Caco-2 (cell line): ENCODE measurements at regions not wholly inside any gene's neighbourhood (a gene's known extent, or its start where the extent isn't known, plus 50 kb on each side); places are given as distances from the start of the nearest gene placed in this dataset.

Source experiments
- BruUV-seq: library from RNA; stranded (reverse); fragments of 400-500 nt; replicated peaks from 2 replicates; lab custom pipeline; 2021; lab: Mats Ljungman, UMichigan
- CTCF ChIA-PET: fragments of 300-600 bp; sonication (Branson Sonifier 250); formaldehyde crosslinking; loops from one replicate; lab custom pipeline; 2022; ENCODE audit warnings: antibody characterized with exemption; lab: Charles Lee
- POLR2A ChIA-PET: fragments of 300-600 bp; sonication (Branson Sonifier 250); formaldehyde crosslinking; loops from one replicate; lab custom pipeline; 2022; ENCODE audit warnings: antibody characterized with exemption; lab: Charles Lee
- DNase-seq, 2 experiments: peaks; one replicate each; pipeline versions ENCODE4 v3.0.0 to v3.0.0-alpha.2; 2020 to 2022
- H3K27me3 ChIP-seq: replicated peaks from 2 replicates; pipeline ENCODE4 v1.6.0; 2011; ENCODE audit warnings: low read length; ENCODE audit not compliant: control insufficient read depth, insufficient read depth
- H3K36me3 ChIP-seq: 2 replicates; pipeline ENCODE4 v1.5.1; 2011; ENCODE audit warnings: low read length; ENCODE audit not compliant: control insufficient read depth, insufficient read depth
- H3K4me1 ChIP-seq: fragments of 250-450 bp; sonication (Bioruptor Pico); 2 replicates; pipeline ENCODE4 v1.5.1; 2020; ENCODE audit warnings: mild to moderate bottlenecking
- H3K4me3 ChIP-seq: 2 replicates; pipeline ENCODE4 v1.5.1; 2011; ENCODE audit warnings: low read depth, mild to moderate bottlenecking, control low read depth, low read length
- H3K9me3 ChIP-seq: fragments of 250-450 bp; sonication (Bioruptor Pico); 2 replicates; pipeline ENCODE4 v1.5.1; 2020; ENCODE audit warnings: mild to moderate bottlenecking, moderate library complexity
- H3K27ac Mint-ChIP-seq: one replicate; pipeline ENCODE4 v1.8.0; 2022; ENCODE audit warnings: mixed read lengths; ENCODE audit not compliant: unreplicated experiment
- H3K27me3 Mint-ChIP-seq: one replicate; pipeline ENCODE4 v1.8.0; 2022; ENCODE audit warnings: mixed read lengths; ENCODE audit not compliant: insufficient read depth, unreplicated experiment
- H3K36me3 Mint-ChIP-seq: one replicate; pipeline ENCODE4 v1.8.0; 2022; ENCODE audit warnings: mild to moderate bottlenecking, mixed read lengths; ENCODE audit not compliant: insufficient read depth, unreplicated experiment
- H3K4me1 Mint-ChIP-seq: one replicate; pipeline ENCODE4 v1.8.0; 2022; ENCODE audit warnings: low read depth, mixed read lengths; ENCODE audit not compliant: unreplicated experiment
- H3K4me3 Mint-ChIP-seq: one replicate; pipeline ENCODE4 v1.8.0; 2022; ENCODE audit warnings: mild to moderate bottlenecking, moderate library complexity, mixed read lengths; ENCODE audit not compliant: unreplicated experiment
- H3K9me3 Mint-ChIP-seq: one replicate; pipeline ENCODE4 v1.8.0; 2022; ENCODE audit warnings: mixed read lengths; ENCODE audit not compliant: unreplicated experiment
- CTCF ChIP-seq, 2 experiments: fragments of 200-600 bp in 1 of 2; IDR thresholded peaks; 1 replicate in 1 of 2; 2 replicates in 1 of 2; pipeline versions ENCODE4 v1.5.1 to v1.8.0; 2011 to 2022; ENCODE audit warnings: antibody characterized with exemption in 1 of 2, control low read depth in 1 of 2, inconsistent platforms in 1 of 2, low read depth in 1 of 2, low read length in 1 of 2, mild to moderate bottlenecking in 1 of 2, moderate library complexity in 1 of 2; ENCODE audit not compliant: insufficient read depth in 1 of 2, severe bottlenecking in 1 of 2, unreplicated experiment in 1 of 2
- intact Hi-C: fragments of 100-400 bp; cut with micrococcal nuclease; formaldehyde crosslinking; loops from one replicate; pipeline ENCODE4 v1.10.0; 2022; ENCODE audit not compliant: unreplicated experiment

DNA sequence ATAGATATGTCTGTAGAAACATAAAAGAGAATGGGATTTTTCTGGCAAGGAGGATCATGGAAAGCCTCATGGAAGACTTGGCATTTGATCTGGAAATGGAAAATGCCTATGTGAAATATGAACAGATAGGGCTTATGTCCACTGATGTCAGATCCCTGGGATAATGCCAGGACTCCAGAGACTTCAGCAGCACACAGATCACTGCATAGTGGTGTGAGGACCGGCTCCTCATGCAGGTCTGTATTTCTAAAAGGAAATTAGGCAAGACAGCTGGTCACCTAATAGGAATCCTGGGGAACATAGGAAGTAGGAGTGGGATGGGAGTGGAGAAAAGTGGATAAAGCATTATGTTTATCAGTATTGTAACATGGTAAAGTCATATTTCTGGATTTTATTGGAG, 56.8 kb upstream of the IPO9 start:
- no peak for TF ChIP-seq CTCF (IDR thresholded peaks at IDR 0.05; ENCODE audit: insufficient read depth in 1 of 2, low read depth in 1 of 2, low read length in 1 of 2, severe bottlenecking in 1 of 2, unreplicated experiment in 1 of 2)
- ChIA-PET POLR2A (no interaction called here), CTCF (no interaction called here)
- Histone ChIP-seq H3K4me3 (no peak overlapping the region), H3K9me3 (peaks cover 5% of the 10 kb centered on the region; the same call in 1 of the 2 replicates), H3K36me3 (no peaks in the 10 kb centered on the region), H3K27me3 (no peaks in the 10 kb centered on the region), H3K4me1 (no peaks in the 10 kb centered on the region)
- no TSS peak for BruUV-seq
- H3K27ac Mint-ChIP-seq, result no peak overlapping the region
- intact Hi-C loops, result no loop called here
- H3K4me3 Mint-ChIP-seq, result no peak overlapping the region
- DNase-seq, result no peak
- no peaks in the 10 kb centered on the region for H3K9me3 Mint-ChIP-seq
- H3K27me3 Mint-ChIP-seq, result peaks cover 13% of the 10 kb centered on the region
- H3K36me3 Mint-ChIP-seq, result no peaks in the 10 kb centered on the region
- H3K4me1 Mint-ChIP-seq, result no peaks in the 10 kb centered on the region

GRCh38 chr1:201773764-201774163, 55.2 kb upstream of the IPO9 start:
- no peak for DNase-seq
- no peaks in the 10 kb centered on the region for H3K9me3 Mint-ChIP-seq
- intact Hi-C loops, result no loop called here
- Histone ChIP-seq H3K36me3 (no peaks in the 10 kb centered on the region), H3K9me3 (peaks cover 5% of the 10 kb centered on the region; the same call in 1 of the 2 replicates), H3K4me3 (no peak overlapping the region), H3K4me1 (no peaks in the 10 kb centered on the region), H3K27me3 (no peaks in the 10 kb centered on the region)
- H3K27me3 Mint-ChIP-seq, result peaks cover 13% of the 10 kb centered on the region
- BruUV-seq, result no TSS peak
- no peak overlapping the region for H3K27ac Mint-ChIP-seq
- no peaks in the 10 kb centered on the region for H3K4me1 Mint-ChIP-seq
- POLR2A ChIA-PET, result interaction anchor here (0.6 kb wide), 1 partner anchor 64 kb away, joined by 3 read pairs; no protein-coding TSS in a partner anchor
- no peak overlapping the region for H3K4me3 Mint-ChIP-seq
- no peak for TF ChIP-seq CTCF (IDR thresholded peaks at IDR 0.05; ENCODE audit: insufficient read depth in 1 of 2, low read depth in 1 of 2, low read length in 1 of 2, severe bottlenecking in 1 of 2, unreplicated experiment in 1 of 2)
- CTCF ChIA-PET, result no interaction called here
- H3K36me3 Mint-ChIP-seq, result no peaks in the 10 kb centered on the region

DNA sequence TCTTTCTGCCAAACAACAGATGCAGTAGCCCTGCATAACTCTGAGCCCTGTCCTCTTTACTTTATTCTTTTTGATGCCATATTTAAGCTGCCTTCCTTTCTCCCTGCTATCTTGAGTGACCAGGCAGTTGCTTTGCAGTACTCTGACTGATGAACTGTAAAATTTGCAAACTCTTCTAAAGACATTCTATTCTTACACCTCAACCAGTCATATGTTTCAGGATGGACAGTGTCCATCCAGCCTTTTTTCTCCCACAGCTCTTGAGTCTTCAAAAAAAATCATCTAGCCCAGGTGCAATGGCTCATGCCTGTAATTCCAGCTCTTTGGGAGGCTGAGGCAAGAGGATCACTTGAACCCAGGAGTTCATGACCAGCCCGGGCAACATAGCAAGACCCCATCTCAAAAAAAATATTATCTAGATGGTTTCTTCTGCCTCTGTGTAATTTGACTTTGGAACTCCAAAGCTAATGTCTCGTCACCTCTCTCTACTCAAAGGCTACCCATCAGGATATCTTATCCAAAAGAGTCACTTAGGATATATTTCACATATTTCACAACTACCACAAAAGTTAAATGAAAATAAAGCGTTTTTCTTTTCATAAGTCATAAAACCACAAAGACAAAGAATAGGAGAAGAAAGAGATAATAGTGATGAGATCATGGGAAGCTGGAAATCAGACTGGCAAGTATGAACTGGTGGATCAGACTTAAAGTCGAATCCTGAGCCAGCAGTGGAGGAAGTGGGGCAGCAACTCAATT, 54.6 kb upstream of the IPO9 start:
- Mint-ChIP-seq H3K9me3 (no peaks in the 10 kb centered on the region), H3K4me1 (no peaks in the 10 kb centered on the region), H3K4me3 (no peak overlapping the region), H3K27ac (no peak overlapping the region), H3K36me3 (no peaks in the 10 kb centered on the region), H3K27me3 (peaks cover 13% of the 10 kb centered on the region)
- intact Hi-C loops, result no loop called here
- H3K27me3 ChIP-seq, result no peaks in the 10 kb centered on the region
- no peaks in the 10 kb centered on the region for H3K36me3 ChIP-seq
- no peak for TF ChIP-seq CTCF (IDR thresholded peaks at IDR 0.05; ENCODE audit: insufficient read depth in 1 of 2, low read depth in 1 of 2, low read length in 1 of 2, severe bottlenecking in 1 of 2, unreplicated experiment in 1 of 2)
- peaks cover 5% of the 10 kb centered on the region; the same call in 1 of the 2 replicates for H3K9me3 ChIP-seq
- H3K4me3 ChIP-seq, result no peak overlapping the region
- H3K4me1 ChIP-seq, result no peaks in the 10 kb centered on the region
- ChIA-PET CTCF (no interaction called here), POLR2A (no interaction called here)
- DNase-seq, result no peak
- BruUV-seq, result no TSS peak
